HL-60 (cell line): ENCODE measurements at regions not wholly inside any gene's neighbourhood (a gene's known extent, or its start where the extent isn't known, plus 50 kb on each side); places are given as distances from the start of the nearest gene placed in this dataset.

Source experiments
- DNase-seq, 2 experiments: peaks; one replicate each; pipeline ENCODE4 v3.0.0-alpha.2; 2010 to 2020; ENCODE audit warnings: low read depth in 1 of 2, low spot score in 1 of 2
- H3K27ac ChIP-seq: fragments of 250-450 bp; sonication (Bioruptor Pico); replicated peaks from 2 replicates; pipeline ENCODE4 v1.5.1; 2020; ENCODE audit warnings: mild to moderate bottlenecking, moderate library complexity
- H3K27me3 ChIP-seq: fragments of 250-450 bp; sonication (Bioruptor Pico); 2 replicates; pipeline ENCODE4 v1.5.1; 2021; ENCODE audit warnings: mild to moderate bottlenecking, moderate library complexity; ENCODE audit not compliant: insufficient read depth, poor library complexity, severe bottlenecking
- H3K4me3 ChIP-seq: replicated peaks from 2 replicates; pipeline ENCODE4 v1.5.1; 2011; ENCODE audit warnings: mild to moderate bottlenecking, control low read depth, low read length; ENCODE audit not compliant: insufficient read depth
- GABPA ChIP-seq: IDR thresholded peaks from 2 replicates; pipeline ENCODE4 v1.6.1; 2012; ENCODE audit warnings: low read depth
- POLR2AphosphoS5 ChIP-seq: IDR thresholded peaks from 2 replicates; pipeline ENCODE4 v1.6.1; 2012; ENCODE audit warnings: low read depth
- SPI1 ChIP-seq: IDR thresholded peaks from 2 replicates; pipeline ENCODE4 v1.6.1; 2012; ENCODE audit warnings: low read depth, mild to moderate bottlenecking, borderline replicate concordance
- TF ChIP-seq, protein P1 (sequence below): IDR thresholded peaks from one replicate; pipeline ENCODE4 v1.5.1; 2011; ENCODE audit warnings: low read length, control low read depth, inconsistent platforms; ENCODE audit not compliant: insufficient read depth
- TF ChIP-seq, protein P2 (sequence below): IDR thresholded peaks from 2 replicates; pipeline ENCODE4 v1.6.1; 2012; ENCODE audit warnings: low read depth; ENCODE audit not compliant: insufficient replicate concordance

DNA sequence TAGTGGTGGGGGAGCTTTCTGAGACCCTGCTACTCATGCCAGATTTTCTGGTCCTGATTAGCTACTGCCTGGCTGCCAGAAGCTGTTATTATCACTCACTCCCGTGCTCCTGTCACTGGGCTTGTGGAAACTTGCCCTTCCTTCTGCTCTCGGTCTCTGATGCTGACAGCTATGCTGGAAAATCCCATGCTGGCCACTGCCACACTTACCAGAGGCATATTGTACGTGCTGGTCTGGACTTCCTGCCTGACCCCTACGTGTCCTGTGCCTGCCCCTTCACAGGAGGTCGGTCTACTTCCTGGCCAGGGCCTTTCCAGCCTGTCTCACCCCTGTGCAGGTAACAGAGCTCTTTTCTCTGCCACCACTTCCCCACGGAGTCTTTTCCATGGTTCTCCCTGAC is 149.4 kb upstream of the PLEKHG7 start:
- DNase-seq: no peak
- no peak for TF ChIP-seq POLR2AphosphoS5
- TF ChIP-seq GABPA: no peak
- TF ChIP-seq SPI1: no peak
- TF ChIP-seq, protein P1, sequence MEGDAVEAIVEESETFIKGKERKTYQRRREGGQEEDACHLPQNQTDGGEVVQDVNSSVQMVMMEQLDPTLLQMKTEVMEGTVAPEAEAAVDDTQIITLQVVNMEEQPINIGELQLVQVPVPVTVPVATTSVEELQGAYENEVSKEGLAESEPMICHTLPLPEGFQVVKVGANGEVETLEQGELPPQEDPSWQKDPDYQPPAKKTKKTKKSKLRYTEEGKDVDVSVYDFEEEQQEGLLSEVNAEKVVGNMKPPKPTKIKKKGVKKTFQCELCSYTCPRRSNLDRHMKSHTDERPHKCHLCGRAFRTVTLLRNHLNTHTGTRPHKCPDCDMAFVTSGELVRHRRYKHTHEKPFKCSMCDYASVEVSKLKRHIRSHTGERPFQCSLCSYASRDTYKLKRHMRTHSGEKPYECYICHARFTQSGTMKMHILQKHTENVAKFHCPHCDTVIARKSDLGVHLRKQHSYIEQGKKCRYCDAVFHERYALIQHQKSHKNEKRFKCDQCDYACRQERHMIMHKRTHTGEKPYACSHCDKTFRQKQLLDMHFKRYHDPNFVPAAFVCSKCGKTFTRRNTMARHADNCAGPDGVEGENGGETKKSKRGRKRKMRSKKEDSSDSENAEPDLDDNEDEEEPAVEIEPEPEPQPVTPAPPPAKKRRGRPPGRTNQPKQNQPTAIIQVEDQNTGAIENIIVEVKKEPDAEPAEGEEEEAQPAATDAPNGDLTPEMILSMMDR: no peak
- TF ChIP-seq, protein P2, sequence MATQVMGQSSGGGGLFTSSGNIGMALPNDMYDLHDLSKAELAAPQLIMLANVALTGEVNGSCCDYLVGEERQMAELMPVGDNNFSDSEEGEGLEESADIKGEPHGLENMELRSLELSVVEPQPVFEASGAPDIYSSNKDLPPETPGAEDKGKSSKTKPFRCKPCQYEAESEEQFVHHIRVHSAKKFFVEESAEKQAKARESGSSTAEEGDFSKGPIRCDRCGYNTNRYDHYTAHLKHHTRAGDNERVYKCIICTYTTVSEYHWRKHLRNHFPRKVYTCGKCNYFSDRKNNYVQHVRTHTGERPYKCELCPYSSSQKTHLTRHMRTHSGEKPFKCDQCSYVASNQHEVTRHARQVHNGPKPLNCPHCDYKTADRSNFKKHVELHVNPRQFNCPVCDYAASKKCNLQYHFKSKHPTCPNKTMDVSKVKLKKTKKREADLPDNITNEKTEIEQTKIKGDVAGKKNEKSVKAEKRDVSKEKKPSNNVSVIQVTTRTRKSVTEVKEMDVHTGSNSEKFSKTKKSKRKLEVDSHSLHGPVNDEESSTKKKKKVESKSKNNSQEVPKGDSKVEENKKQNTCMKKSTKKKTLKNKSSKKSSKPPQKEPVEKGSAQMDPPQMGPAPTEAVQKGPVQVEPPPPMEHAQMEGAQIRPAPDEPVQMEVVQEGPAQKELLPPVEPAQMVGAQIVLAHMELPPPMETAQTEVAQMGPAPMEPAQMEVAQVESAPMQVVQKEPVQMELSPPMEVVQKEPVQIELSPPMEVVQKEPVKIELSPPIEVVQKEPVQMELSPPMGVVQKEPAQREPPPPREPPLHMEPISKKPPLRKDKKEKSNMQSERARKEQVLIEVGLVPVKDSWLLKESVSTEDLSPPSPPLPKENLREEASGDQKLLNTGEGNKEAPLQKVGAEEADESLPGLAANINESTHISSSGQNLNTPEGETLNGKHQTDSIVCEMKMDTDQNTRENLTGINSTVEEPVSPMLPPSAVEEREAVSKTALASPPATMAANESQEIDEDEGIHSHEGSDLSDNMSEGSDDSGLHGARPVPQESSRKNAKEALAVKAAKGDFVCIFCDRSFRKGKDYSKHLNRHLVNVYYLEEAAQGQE: no peak
- Histone ChIP-seq H3K4me3 (no peak overlapping the region), H3K27ac (no peak overlapping the region), H3K27me3 (no peaks in the 10 kb centered on the region)

DNA sequence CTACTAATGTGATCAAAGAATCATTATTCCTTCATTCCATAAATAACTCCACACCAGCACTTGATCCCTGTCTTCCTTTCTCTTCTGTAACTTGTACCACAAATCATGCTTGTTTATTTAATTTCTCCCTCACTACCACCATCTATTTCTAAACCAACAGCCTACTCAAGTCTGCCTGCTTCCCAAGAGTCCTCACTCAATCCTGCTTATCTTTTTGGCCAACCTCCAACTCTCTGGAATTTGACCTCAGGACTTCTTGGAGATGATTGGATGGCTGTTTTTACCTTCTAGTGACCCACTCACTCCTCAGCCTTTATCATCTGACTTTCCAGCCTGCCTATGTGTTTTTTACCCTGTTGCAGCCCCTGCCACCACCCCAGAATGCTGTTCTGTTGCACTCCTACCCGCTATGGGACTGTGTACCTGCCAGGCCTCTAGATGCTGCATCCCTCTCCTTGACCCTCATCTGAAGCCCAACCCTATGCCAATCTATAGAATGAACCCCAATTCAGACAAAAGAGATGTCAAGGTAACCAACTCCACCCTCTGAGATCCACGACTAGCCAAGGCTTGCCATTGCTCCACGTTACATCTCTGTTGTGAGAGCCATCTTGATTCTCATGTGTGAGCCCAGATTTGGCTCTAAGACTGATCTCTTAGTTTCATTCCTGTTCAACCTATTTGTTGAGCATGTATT is 150.2 kb upstream of the PLEKHG7 start:
- TF ChIP-seq GABPA (no peak), SPI1 (no peak), POLR2AphosphoS5 (no peak)
- TF ChIP-seq, protein P1: no peak
- TF ChIP-seq, protein P2: no peak
- no peak for DNase-seq
- no peaks in the 10 kb centered on the region for H3K27me3 ChIP-seq
- no peak overlapping the region for H3K27ac ChIP-seq
- H3K4me3 ChIP-seq: no peak overlapping the region

DNA sequence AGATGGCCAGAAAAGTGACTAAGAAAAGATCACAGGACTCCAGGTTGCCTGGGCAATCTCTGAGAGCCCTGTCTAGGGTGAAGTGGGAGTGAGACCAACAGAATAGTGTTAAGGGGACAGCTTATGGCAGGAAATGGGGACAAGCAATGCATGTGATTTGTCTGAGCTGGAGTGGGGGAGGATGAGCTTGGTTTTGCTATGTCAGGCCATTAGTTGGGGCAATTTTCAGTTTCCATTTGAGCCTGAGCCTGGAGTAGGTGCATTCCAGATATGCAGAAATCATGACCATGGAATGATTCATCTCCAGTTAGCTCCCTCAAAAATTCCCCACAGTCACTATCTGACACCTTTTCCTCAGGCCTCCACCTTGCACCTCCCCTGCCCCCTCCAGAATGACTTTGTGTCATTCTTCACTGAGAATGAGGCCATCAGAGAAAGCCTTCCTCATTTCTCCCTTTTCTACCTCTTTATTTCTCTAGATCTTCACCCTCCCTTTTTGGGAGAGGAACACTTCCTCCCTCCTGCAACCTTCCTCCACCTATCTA is 150.9 kb upstream of the PLEKHG7 start:
- H3K27me3 ChIP-seq: no peaks in the 10 kb centered on the region
- no peak for TF ChIP-seq GABPA
- TF ChIP-seq SPI1: peak; percentile 58; the same call in 1 of the 2 replicates
- TF ChIP-seq, protein P2: no peak
- no peak overlapping the region for H3K4me3 ChIP-seq
- no peak overlapping the region for H3K27ac ChIP-seq
- DNase-seq: no peak
